ENCODE measurements at regions not wholly inside any gene's neighbourhood (a gene's known extent, or its start where the extent isn't known, plus 50 kb on each side); places are given as distances from the start of the nearest gene placed in this dataset.

GRCh38 chr13:64071352-64071751, 2655.7 kb upstream of the PCDH20 start:
- no peaks in the 10 kb centered on the region for H3K27me3 ChIP-seq (ENCODE audit: insufficient read depth, low read length)
- no peaks in the 10 kb centered on the region for H3K79me2 ChIP-seq (ENCODE audit: insufficient read depth, low read length)
- H2AFZ ChIP-seq (ENCODE audit: low read depth, low read length) = no peak overlapping the region
- no peaks in the 10 kb centered on the region for H3K27me3 Mint-ChIP-seq (ENCODE audit: low read depth, unreplicated experiment)
- H3K36me3 ChIP-seq (ENCODE audit: insufficient read depth, low read length) = no peaks in the 10 kb centered on the region
- H3K27ac Mint-ChIP-seq (ENCODE audit: unreplicated experiment) = no peak overlapping the region
- H3K9me3 ChIP-seq (ENCODE audit: insufficient read depth, low read depth, low read length) = no peaks in the 10 kb centered on the region
- no peaks in the 10 kb centered on the region for H3K36me3 Mint-ChIP-seq (ENCODE audit: low read depth, unreplicated experiment)
- H4K20me1 ChIP-seq (ENCODE audit: insufficient read depth, low read length) = no peaks in the 10 kb centered on the region
- no peak overlapping the region for H3K9ac ChIP-seq (ENCODE audit: low read length)
- no peak overlapping the region for H3K27ac ChIP-seq (ENCODE audit: low read depth, low read length)
- H3K4me3 Mint-ChIP-seq (ENCODE audit: unreplicated experiment) = no peak overlapping the region
- no peaks in the 10 kb centered on the region for H3K4me1 ChIP-seq (ENCODE audit: insufficient read depth, low read length)
- FAIRE-seq (no peak), DNase-seq (ENCODE audit: low read depth) (no peak)
- no peaks in the 10 kb centered on the region for H3K4me1 Mint-ChIP-seq (ENCODE audit: low read depth, unreplicated experiment)
- no peak overlapping the region for H3K4me3 ChIP-seq (ENCODE audit: insufficient read depth, low read depth, low read length)
- no peaks in the 10 kb centered on the region for H3K9me3 Mint-ChIP-seq (ENCODE audit: unreplicated experiment)
- no peak overlapping the region for H3K4me2 ChIP-seq (ENCODE audit: low read length)
- TF ChIP-seq EZH2 (IDR thresholded peaks at IDR 0.05; ENCODE audit: insufficient read depth, low read length) = no peak
- TF ChIP-seq CTCF (IDR thresholded peaks at IDR 0.05; ENCODE audit: insufficient read depth, low read depth, low read length) = no peak

- Histone ChIP-seq H3K27me3 (ENCODE audit: insufficient read depth, low read length) (no peaks in the 10 kb centered on the region), H3K9ac (ENCODE audit: low read length) (no peak overlapping the region), H3K27ac (ENCODE audit: low read depth, low read length) (no peak overlapping the region), H3K4me3 (ENCODE audit: insufficient read depth, low read depth, low read length) (no peak overlapping the region), H2AFZ (ENCODE audit: low read depth, low read length) (no peak overlapping the region), H3K79me2 (ENCODE audit: insufficient read depth, low read length) (no peaks in the 10 kb centered on the region), H3K36me3 (ENCODE audit: insufficient read depth, low read length) (no peaks in the 10 kb centered on the region), H4K20me1 (ENCODE audit: insufficient read depth, low read length) (no peaks in the 10 kb centered on the region), H3K9me3 (ENCODE audit: insufficient read depth, low read depth, low read length) (no peaks in the 10 kb centered on the region), H3K4me1 (ENCODE audit: insufficient read depth, low read length) (no peaks in the 10 kb centered on the region), H3K4me2 (ENCODE audit: low read length) (no peak overlapping the region)
- Mint-ChIP-seq H3K27ac (ENCODE audit: unreplicated experiment) (no peak overlapping the region), H3K36me3 (ENCODE audit: low read depth, unreplicated experiment) (no peaks in the 10 kb centered on the region), H3K9me3 (ENCODE audit: unreplicated experiment) (no peaks in the 10 kb centered on the region), H3K4me1 (ENCODE audit: low read depth, unreplicated experiment) (no peaks in the 10 kb centered on the region), H3K4me3 (ENCODE audit: unreplicated experiment) (no peak overlapping the region), H3K27me3 (ENCODE audit: low read depth, unreplicated experiment) (no peaks in the 10 kb centered on the region)
- no peak for TF ChIP-seq EZH2 (IDR thresholded peaks at IDR 0.05; ENCODE audit: insufficient read depth, low read length)
- TF ChIP-seq CTCF (IDR thresholded peaks at IDR 0.05; ENCODE audit: insufficient read depth, low read depth, low read length) = no peak
- no peak for FAIRE-seq
- no peak for DNase-seq (ENCODE audit: low read depth)
Observed at GRCh38 chr13:64069892-64070291, 2654.2 kb upstream of the PCDH20 start.

GRCh38 chr13:64066711-64067110, 2651.1 kb upstream of the PCDH20 start:
- Histone ChIP-seq H3K9ac (ENCODE audit: low read length) (no peak overlapping the region), H3K4me1 (ENCODE audit: insufficient read depth, low read length) (no peaks in the 10 kb centered on the region), H3K4me2 (ENCODE audit: low read length) (no peak overlapping the region), H3K36me3 (ENCODE audit: insufficient read depth, low read length) (no peaks in the 10 kb centered on the region), H3K79me2 (ENCODE audit: insufficient read depth, low read length) (no peaks in the 10 kb centered on the region), H3K27me3 (ENCODE audit: insufficient read depth, low read length) (no peaks in the 10 kb centered on the region), H3K4me3 (ENCODE audit: insufficient read depth, low read depth, low read length) (no peak overlapping the region), H3K9me3 (ENCODE audit: insufficient read depth, low read depth, low read length) (no peaks in the 10 kb centered on the region), H4K20me1 (ENCODE audit: insufficient read depth, low read length) (no peaks in the 10 kb centered on the region), H3K27ac (ENCODE audit: low read depth, low read length) (no peak overlapping the region), H2AFZ (ENCODE audit: low read depth, low read length) (no peak overlapping the region)
- H3K36me3 Mint-ChIP-seq (ENCODE audit: low read depth, unreplicated experiment) = no peaks in the 10 kb centered on the region
- no peak overlapping the region for H3K4me3 Mint-ChIP-seq (ENCODE audit: unreplicated experiment)
- DNase-seq (ENCODE audit: low read depth) = no peak
- TF ChIP-seq CTCF (IDR thresholded peaks at IDR 0.05; ENCODE audit: insufficient read depth, low read depth, low read length) (no peak), EZH2 (IDR thresholded peaks at IDR 0.05; ENCODE audit: insufficient read depth, low read length) (no peak)
- no peaks in the 10 kb centered on the region for H3K27me3 Mint-ChIP-seq (ENCODE audit: low read depth, unreplicated experiment)
- no peak overlapping the region for H3K27ac Mint-ChIP-seq (ENCODE audit: unreplicated experiment)
- no peaks in the 10 kb centered on the region for H3K4me1 Mint-ChIP-seq (ENCODE audit: low read depth, unreplicated experiment)
- H3K9me3 Mint-ChIP-seq (ENCODE audit: unreplicated experiment) = no peaks in the 10 kb centered on the region
- FAIRE-seq = no peak

Measured in astrocyte (in vitro differentiated cells and primary cell).